ENCODE measurements at regions not wholly inside any gene's neighbourhood (a gene's known extent, or its start where the extent isn't known, plus 50 kb on each side); places are given as distances from the start of the nearest gene placed in this dataset.

GRCh38 chr11:27246925-27247324, 116.1 kb downstream of the CCDC34 start:
- no peak overlapping the region for H3K4me3 ChIP-seq (ENCODE audit: low read depth, low read length)
- no peaks in the 10 kb centered on the region for H3K27me3 ChIP-seq (ENCODE audit: control insufficient read depth, insufficient read depth, low read length)
- H3K27ac ChIP-seq: no peak overlapping the region
- H3K9me3 ChIP-seq (ENCODE audit: control insufficient read depth, low read length): no peaks in the 10 kb centered on the region
- no peaks in the 10 kb centered on the region for H3K36me3 ChIP-seq (ENCODE audit: control insufficient read depth, insufficient read depth, low read length)
- no peak overlapping the region for H3K4me2 ChIP-seq (ENCODE audit: low read length)
- no peaks in the 10 kb centered on the region for H3K4me1 ChIP-seq
- H3K79me2 ChIP-seq: no peaks in the 10 kb centered on the region
- H3K9ac ChIP-seq: no peak overlapping the region
- TF ChIP-seq CTCF (IDR thresholded peaks at IDR 0.05): no peak
- no peak overlapping the region for H2AFZ ChIP-seq

GRCh38 chr11:27244900-27245299, 118.1 kb downstream of the CCDC34 start:
- H3K9me3 ChIP-seq (ENCODE audit: control insufficient read depth, low read length): no peaks in the 10 kb centered on the region

GRCh38 chr11:27242591-27242990, 120.4 kb downstream of the CCDC34 start:
- Histone ChIP-seq H3K9me3 (ENCODE audit: control insufficient read depth, low read length) (no peaks in the 10 kb centered on the region), H3K36me3 (ENCODE audit: control insufficient read depth, insufficient read depth, low read length) (no peaks in the 10 kb centered on the region), H3K27me3 (ENCODE audit: control insufficient read depth, insufficient read depth, low read length) (no peaks in the 10 kb centered on the region), H3K4me2 (ENCODE audit: low read length) (no peak overlapping the region), H3K27ac (no peak overlapping the region), H3K4me1 (no peaks in the 10 kb centered on the region), H3K4me3 (ENCODE audit: low read depth, low read length) (no peak overlapping the region), H3K79me2 (no peaks in the 10 kb centered on the region), H2AFZ (no peak overlapping the region), H3K9ac (no peak overlapping the region)
- no peak for TF ChIP-seq CTCF (IDR thresholded peaks at IDR 0.05)

More at GRCh38 chr11:27244900-27245299, 118.1 kb downstream of the CCDC34 start:
- Histone ChIP-seq H3K36me3 (ENCODE audit: control insufficient read depth, insufficient read depth, low read length) (no peaks in the 10 kb centered on the region), H3K27me3 (ENCODE audit: control insufficient read depth, insufficient read depth, low read length) (no peaks in the 10 kb centered on the region), H3K4me1 (no peaks in the 10 kb centered on the region), H3K79me2 (no peaks in the 10 kb centered on the region), H2AFZ (no peak overlapping the region), H3K9ac (no peak overlapping the region), H3K4me3 (ENCODE audit: low read depth, low read length) (no peak overlapping the region), H3K27ac (no peak overlapping the region), H3K4me2 (ENCODE audit: low read length) (no peak overlapping the region)
- TF ChIP-seq CTCF (IDR thresholded peaks at IDR 0.05): no peak

GRCh38 chr11:27241311-27242122, 121.5 kb downstream of the CCDC34 start:
- no peak for TF ChIP-seq CTCF (IDR thresholded peaks at IDR 0.05)
- no peak overlapping the region for H3K4me3 ChIP-seq (ENCODE audit: low read depth, low read length)
- no peak overlapping the region for H3K4me2 ChIP-seq (ENCODE audit: low read length)
- H3K9me3 ChIP-seq (ENCODE audit: control insufficient read depth, low read length): no peaks in the 10 kb centered on the region
- H3K79me2 ChIP-seq: no peaks in the 10 kb centered on the region
- no peak overlapping the region for H3K9ac ChIP-seq
- no peak overlapping the region for H3K27ac ChIP-seq
- no peaks in the 10 kb centered on the region for H3K36me3 ChIP-seq (ENCODE audit: control insufficient read depth, insufficient read depth, low read length)
- H2AFZ ChIP-seq: no peak overlapping the region
- no peaks in the 10 kb centered on the region for H3K27me3 ChIP-seq (ENCODE audit: control insufficient read depth, insufficient read depth, low read length)
- no peaks in the 10 kb centered on the region for H3K4me1 ChIP-seq

Measured in parathyroid adenoma (tissue), 2 donors.